ENCODE measurements at regions not wholly inside any gene's neighbourhood (a gene's known extent, or its start where the extent isn't known, plus 50 kb on each side); places are given as distances from the start of the nearest gene placed in this dataset.
"Not testable (repeated sequence)": the region's sequence is repeated elsewhere in the genome, so short reads cannot be mapped to it uniquely, and the experiment has no call there.

GRCh38 chr5:2075365-2075764, 192.6 kb upstream of the IRX4 start:
- Histone ChIP-seq H3K27me3 (no peaks in the 10 kb centered on the region), H3K4me3 (no peak overlapping the region), H3K36me3 (no peaks in the 10 kb centered on the region), H3K4me1 (no peaks in the 10 kb centered on the region), H3K27ac (no peak overlapping the region), H3K9me3 (no peaks in the 10 kb centered on the region)
- ATAC-seq (no peak), FAIRE-seq (no peak), DNase-seq (no peak)
- intact Hi-C loops (cut with DNase I), result no loop called here
- 65 to 83% methylated on average over 7 of the region's 7 CpGs for WGBS, 2 donors
- TF ChIP-seq CTCF (IDR thresholded peaks at IDR 0.05), result no peak

- intact Hi-C loops (cut with DNase I), result no loop called here
- Histone ChIP-seq H3K4me3 (no peak overlapping the region), H3K9me3 (no peaks in the 10 kb centered on the region), H3K27me3 (no peaks in the 10 kb centered on the region), H3K4me1 (no peaks in the 10 kb centered on the region), H3K36me3 (no peaks in the 10 kb centered on the region), H3K27ac (no peak overlapping the region)
- 88 to 89% methylated on average over 5 of the region's 5 CpGs for WGBS, 2 donors
- no peak for FAIRE-seq
- no peak for DNase-seq
- ATAC-seq, result no peak
- no peak for TF ChIP-seq CTCF (IDR thresholded peaks at IDR 0.05)
These were observed 188.8 kb upstream of the IRX4 start for GRCh38 chr5:2071562-2071961.

- intact Hi-C loops (cut with DNase I); H3K27me3 ChIP-seq; H3K36me3 ChIP-seq; H3K27ac ChIP-seq; FAIRE-seq; ATAC-seq; H3K9me3 ChIP-seq; H3K4me3 ChIP-seq; H3K4me1 ChIP-seq: not testable (repeated sequence)
- DNase-seq, result peak in 1 of 6 donors; percentile 16
- 54 to 74% methylated on average over 4 of the region's 4 CpGs for whole genome bisulfite sequencing, 2 donors
These were observed 188.1 kb upstream of the IRX4 start for GRCh38 chr5:2070787-2071186.

- no peaks in the 10 kb centered on the region for H3K4me1 ChIP-seq
- no peak overlapping the region for H3K27ac ChIP-seq
- FAIRE-seq (no peak), ATAC-seq (no peak), DNase-seq (peak in 1 of 6 donors; percentile 31)
- no peak for TF ChIP-seq CTCF (IDR thresholded peaks at IDR 0.05)
- WGBS, 2 donors, result 59 to 70% methylated on average over 13 of the region's 13 CpGs
- no peaks in the 10 kb centered on the region for H3K9me3 ChIP-seq
- H3K27me3 ChIP-seq, result no peaks in the 10 kb centered on the region
- intact Hi-C loops (cut with DNase I), result no loop called here
- no peaks in the 10 kb centered on the region for H3K36me3 ChIP-seq
- no peak overlapping the region for H3K4me3 ChIP-seq
These were observed 185.8 kb upstream of the IRX4 start for GRCh38 chr5:2068531-2068930.

- no peaks in the 10 kb centered on the region for H3K36me3 ChIP-seq
- ATAC-seq (no peak), DNase-seq (no peak), FAIRE-seq (no peak)
- intact Hi-C loops (cut with DNase I), result no loop called here
- WGBS, 2 donors, result 58 to 68% methylated on average over 17 of the region's 17 CpGs
- TF ChIP-seq CTCF (IDR thresholded peaks at IDR 0.05), result no peak
- H3K27ac ChIP-seq, result no peak overlapping the region
- no peaks in the 10 kb centered on the region for H3K4me1 ChIP-seq
- no peak overlapping the region for H3K4me3 ChIP-seq
- no peaks in the 10 kb centered on the region for H3K9me3 ChIP-seq
- no peaks in the 10 kb centered on the region for H3K27me3 ChIP-seq
These were observed 183.6 kb upstream of the IRX4 start for GRCh38 chr5:2066373-2066772.

GRCh38 chr5:2063380-2063779, 180.7 kb upstream of the IRX4 start:
- H3K9me3 ChIP-seq; DNase-seq; intact Hi-C loops (cut with DNase I); H3K36me3 ChIP-seq; FAIRE-seq; H3K27ac ChIP-seq; H3K27me3 ChIP-seq; H3K4me1 ChIP-seq; ATAC-seq; H3K4me3 ChIP-seq: not testable (repeated sequence)
- WGBS, 2 donors, result 72 to 77% methylated on average over 2 of the region's 2 CpGs
